COR-L47 (cell line): ENCODE measurements at regions not wholly inside any gene's neighbourhood (a gene's known extent, or its start where the extent isn't known, plus 50 kb on each side); places are given as distances from the start of the nearest gene placed in this dataset.

ENCODE experiments used
- DNase-seq: peaks from one replicate; lab custom pipeline; 2025; lab: John Stamatoyannopoulos, UW

- DNase-seq, result no peak
These were observed 411.3 kb downstream of the SPRY1 start for GRCh38 chr4:123807866-123808265.

- DNase-seq, result no peak
These were observed 413.3 kb downstream of the SPRY1 start for GRCh38 chr4:123809864-123810263.

DNA sequence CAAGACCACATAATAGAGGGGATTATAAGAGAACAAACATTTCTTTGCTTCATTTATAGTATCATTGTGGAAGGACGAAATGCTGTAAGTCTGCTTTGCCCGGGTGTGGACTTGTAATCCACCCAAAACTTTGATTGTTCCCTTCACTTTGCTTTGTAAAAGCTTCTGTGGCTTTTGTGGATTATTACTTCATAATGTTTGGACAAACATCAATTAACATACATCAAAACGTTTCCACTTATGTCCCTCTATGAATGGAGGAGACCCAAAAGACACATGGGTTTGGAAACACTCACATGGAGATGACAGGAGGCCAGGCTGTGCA is 415.4 kb downstream of the SPRY1 start:
- DNase-seq, result no peak

- DNase-seq, result no peak
These were observed 417.3 kb downstream of the SPRY1 start for GRCh38 chr4:123813901-123814300.

GRCh38 chr4:123816462-123816861 is 419.9 kb downstream of the SPRY1 start:
- DNase-seq, result no peak

DNA sequence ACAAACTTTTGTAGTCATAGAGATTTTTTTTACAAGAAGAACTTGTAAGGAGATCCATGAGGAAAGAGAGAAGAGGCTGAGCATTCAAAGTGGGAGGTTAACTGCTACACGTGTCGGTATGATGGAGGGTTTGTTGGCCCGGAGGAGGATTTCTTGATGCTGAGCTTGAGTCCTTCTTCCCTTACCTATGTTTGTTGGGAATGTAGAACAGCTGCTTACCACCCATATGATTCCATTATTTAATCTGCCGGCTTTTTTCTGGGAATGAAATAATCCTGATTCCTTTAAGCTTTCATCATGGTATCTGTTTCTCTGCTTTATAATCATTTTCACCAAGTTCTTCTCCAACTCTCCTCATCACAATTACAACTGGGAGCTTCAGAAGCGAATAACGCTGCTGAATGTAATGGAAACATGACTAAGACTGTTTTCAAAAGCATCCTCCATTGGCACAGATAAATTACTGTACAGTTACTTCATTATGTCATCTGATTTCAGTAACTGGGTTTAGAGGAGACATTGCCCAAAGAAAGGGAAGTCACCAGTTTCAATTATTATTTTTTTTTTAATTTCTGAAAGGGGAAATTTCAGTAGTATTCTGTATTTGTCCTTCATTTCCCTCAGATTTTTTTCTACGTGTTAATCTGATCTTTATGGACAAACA is 420.6 kb downstream of the SPRY1 start:
- DNase-seq, result no peak

- DNase-seq, result no peak
These were observed 422.9 kb downstream of the SPRY1 start for GRCh38 chr4:123819362-123820035.

- DNase-seq, result no peak
These were observed 425.3 kb downstream of the SPRY1 start for GRCh38 chr4:123821861-123822260.

DNA sequence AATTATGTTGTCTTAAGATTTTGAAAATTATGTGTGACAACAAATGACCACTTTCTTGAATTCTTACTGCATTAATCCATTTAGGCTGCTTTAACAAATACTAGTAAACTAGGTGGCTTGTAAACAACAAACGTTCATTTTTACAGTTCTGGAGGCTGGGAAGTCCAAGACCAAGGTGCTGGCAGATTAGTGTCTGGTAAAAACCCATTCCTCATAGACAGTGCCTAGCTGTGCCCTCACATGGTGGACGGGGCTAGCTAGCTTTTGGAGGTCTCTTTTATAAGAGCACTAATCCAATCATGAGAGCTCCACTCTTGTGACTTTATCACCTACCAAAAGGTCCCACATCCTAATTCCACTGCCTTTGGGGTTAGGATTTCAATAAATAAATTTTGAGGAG is 425.8 kb downstream of the SPRY1 start:
- DNase-seq, result no peak

GRCh38 chr4:123823244-123823643 is 426.6 kb downstream of the SPRY1 start:
- no peak for DNase-seq

DNA sequence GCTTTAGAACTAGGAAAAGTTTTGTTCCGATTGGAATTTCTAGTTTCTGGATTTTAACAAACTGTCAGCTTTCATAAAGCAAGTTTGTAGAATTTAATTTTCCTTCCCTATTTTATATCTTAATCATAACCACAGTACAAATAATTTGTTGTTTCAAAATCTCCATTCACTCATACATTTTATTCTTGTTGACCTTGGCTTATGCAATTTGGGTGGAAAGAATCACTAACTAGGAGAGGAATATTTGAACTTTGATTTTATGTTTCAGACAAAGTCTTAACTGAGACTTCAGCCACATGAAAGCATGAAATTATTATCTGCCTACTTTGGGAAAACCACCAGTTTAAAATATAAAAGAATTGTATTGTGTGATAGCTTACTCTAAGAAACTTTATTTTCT is 427.9 kb downstream of the SPRY1 start:
- DNase-seq, result no peak

DNA sequence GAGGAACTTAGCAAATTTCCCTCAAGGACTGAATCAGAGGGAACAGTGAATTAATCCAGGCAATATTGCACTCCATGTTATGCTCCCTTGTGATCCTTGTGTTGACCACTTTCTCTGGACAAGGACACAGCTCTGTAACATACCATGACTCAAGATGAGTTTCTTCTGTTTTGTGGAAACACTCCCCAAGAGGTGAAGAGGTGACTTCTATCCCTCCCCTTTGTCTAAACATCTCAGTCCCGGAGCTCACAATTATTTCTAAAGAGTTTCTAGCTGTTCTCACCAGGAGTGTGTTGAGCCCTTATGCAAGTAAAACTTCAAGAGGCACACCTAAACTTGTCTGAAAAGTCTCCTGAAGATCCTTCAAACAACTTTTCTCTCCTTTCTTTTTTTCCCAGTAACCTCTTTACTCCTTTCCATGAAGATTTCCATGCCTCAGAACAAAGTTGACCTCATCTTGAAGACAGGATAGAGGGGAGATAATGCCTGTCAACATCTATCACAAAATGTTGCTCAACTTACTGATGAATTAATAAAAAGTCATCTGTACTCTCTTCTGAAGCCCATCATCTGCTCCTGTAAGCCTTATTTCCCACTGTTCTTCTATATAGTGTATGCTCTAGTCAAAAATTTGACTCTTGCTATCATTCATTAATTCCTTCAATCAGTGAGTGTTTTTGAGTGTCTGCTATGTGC is 429.1 kb downstream of the SPRY1 start:
- no peak for DNase-seq

GRCh38 chr4:123826896-123827295 is 430.3 kb downstream of the SPRY1 start:
- no peak for DNase-seq

DNA sequence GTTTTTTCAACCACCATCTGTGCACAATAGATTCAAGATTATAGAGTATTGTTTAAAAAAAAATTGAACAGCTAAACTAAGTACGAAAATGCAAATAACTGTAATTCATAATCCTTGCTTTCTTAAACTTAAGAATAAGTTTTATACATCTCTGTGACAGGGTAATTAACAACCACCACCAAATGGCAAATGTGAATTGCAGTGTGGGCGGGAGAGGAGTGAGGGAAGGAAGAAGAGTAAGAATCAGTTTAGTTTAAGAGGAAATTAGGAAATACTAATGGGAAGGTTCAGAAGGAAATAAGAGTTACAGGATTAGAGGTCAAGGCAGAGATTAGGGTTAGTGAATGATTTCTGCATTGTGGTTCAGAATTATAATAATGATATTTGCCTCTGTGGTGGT is 430.9 kb downstream of the SPRY1 start:
- no peak for DNase-seq

DNA sequence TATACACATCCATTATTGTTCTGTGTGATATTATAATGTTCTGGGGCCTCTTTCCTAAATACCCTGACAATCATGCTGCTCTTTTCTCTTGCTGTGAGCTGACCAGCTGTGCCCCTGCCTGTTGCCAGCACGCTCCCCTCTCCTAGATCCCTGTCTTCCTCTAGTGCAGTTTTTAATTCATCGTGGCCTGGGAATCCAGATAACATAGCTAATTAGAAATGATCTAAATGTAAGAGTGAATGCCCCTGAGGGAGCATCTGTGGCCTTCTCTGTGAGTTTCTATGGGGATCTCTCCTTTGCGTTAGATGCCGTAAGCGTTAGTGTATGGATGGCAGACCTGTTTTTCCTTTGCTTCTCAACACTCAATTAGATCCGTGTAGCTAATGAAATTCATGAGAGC is 434.3 kb downstream of the SPRY1 start:
- DNase-seq, result no peak

GRCh38 chr4:123832173-123833026 is 435.8 kb downstream of the SPRY1 start:
- no peak for DNase-seq

DNA sequence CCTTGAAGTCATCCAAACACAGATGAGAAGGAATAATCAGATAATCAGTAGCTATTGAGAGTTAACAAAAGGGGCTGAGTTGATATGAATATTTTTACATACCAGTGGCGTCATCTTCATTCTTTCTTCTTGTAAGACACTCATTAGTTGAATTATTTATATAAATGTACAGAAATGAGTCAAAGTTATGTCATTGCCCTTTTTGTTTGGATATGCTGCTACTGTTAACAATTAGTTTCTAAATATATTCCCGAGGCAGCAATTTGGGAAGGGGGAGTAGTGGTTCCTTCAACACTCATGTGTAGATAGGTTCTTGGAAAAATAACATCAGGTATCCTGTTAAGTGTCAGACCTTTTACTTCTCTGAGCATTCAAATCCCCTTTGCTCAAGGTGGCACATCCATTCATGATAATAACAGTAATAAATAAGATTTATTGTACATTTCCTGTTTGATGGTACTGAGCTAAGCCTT is 436.6 kb downstream of the SPRY1 start:
- DNase-seq, result no peak

DNA sequence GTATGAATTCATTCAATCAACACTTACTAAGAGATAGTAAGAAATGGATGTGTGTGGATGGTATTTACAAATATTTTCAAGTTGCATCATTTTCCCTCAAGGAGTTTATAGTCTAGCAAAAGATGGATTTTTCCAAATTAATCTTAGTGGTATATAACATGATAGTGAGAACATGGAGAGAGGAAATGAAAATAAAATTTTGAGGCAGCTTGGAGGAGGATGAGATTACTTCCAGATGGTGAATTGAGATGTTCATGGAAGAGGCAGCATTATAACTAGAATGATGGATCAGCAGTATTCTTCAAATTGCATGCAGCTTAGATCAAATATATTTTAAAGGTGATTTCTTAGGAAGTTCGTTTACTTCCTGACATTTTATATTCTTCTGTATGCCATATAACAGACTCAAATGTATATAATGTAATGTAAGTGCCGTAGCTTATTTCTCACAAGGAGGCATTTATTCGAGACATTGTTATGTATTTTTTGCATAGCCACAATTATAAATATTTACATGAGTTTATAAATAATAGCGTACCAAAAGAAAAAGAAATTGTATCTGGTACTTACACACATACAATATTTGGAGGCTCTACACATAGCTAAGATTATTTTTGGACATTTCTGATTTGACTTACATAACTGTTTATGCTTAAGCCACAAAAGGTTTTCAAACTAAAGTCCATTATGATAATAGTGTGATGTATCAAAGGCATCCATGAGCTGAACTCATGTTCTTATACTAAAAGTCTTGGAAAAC is 439.4 kb downstream of the SPRY1 start:
- DNase-seq, result no peak

GRCh38 chr4:123836851-123837595 is 440.4 kb downstream of the SPRY1 start:
- no peak for DNase-seq

- no peak for DNase-seq
These were observed 441.9 kb downstream of the SPRY1 start for GRCh38 chr4:123838474-123838873.

- DNase-seq, result no peak
These were observed 443.6 kb downstream of the SPRY1 start for GRCh38 chr4:123840197-123840596.
